ENCODE measurements at regions not wholly inside any gene's neighbourhood (a gene's known extent, or its start where the extent isn't known, plus 50 kb on each side); places are given as distances from the start of the nearest gene placed in this dataset.

DNA sequence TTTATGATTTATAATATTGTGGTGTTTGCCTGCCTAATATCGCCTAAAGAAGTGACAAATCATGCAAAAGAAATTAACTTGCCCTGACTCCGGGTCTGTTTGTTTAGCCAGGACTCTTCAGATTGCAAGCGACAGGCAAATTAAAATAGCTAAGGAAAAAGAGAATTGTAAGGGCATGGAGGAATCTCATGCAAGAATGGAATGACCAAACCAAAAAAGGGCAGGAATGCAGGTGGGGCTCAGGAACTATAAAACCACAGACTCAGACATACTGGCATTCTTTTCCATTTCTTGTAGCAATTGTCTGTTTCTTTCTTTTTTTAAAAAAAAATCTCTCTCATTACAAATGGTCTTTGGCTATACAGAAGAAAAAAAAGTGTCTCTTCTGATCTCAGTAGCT is 188.1 kb upstream of the XYLT1 start:
- WGBS, 2 experiments (ENCODE audit: insufficient coverage in 2 of 2): 66 to 85% methylated on average over 3 of the region's 3 CpGs

DNA sequence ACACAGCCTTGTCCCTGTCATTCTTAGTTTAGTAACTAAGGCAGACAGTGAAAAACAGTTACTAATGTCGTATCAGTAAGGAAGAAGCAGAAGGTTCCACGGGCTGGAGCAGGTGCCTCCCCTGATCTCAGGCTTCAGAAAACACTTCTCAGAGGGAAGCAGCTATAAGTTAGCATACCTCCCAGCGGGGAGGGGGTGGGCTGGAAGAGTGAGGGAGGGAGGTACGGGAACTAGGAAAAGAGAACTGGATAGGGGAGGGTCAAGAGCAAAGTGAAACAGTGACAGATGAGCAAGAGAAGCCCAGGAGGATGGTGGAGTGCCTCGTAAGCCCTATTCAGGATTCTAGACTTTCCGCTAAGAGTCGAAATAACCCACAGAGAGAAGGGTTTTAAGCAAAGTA is 186.3 kb upstream of the XYLT1 start:
- H3K9me3 ChIP-seq (ENCODE audit: control insufficient read depth, low read length): no peaks in the 10 kb centered on the region
- 44 to 55% methylated on average over 6 to 7 of the region's 7 CpGs for WGBS, 2 experiments (ENCODE audit: insufficient coverage in 2 of 2)

More for the DNA sequence above, 188.1 kb upstream of the XYLT1 start:
- H3K36me3 ChIP-seq (ENCODE audit: control insufficient read depth, insufficient read depth, low read length): no peaks in the 10 kb centered on the region
- no peak overlapping the region for H3K4me3 ChIP-seq (ENCODE audit: extremely low read depth, insufficient read depth, low read length, poor library complexity, severe bottlenecking)
- no peaks in the 10 kb centered on the region for H3K9me3 ChIP-seq (ENCODE audit: control insufficient read depth, low read length)
- no peak overlapping the region for H3K27ac ChIP-seq (ENCODE audit: low read depth, low read length, severe bottlenecking)
- peaks cover 5% of the 10 kb centered on the region for H3K4me1 ChIP-seq (ENCODE audit: control insufficient read depth, insufficient read depth, low read length, poor library complexity, severe bottlenecking)

DNA sequence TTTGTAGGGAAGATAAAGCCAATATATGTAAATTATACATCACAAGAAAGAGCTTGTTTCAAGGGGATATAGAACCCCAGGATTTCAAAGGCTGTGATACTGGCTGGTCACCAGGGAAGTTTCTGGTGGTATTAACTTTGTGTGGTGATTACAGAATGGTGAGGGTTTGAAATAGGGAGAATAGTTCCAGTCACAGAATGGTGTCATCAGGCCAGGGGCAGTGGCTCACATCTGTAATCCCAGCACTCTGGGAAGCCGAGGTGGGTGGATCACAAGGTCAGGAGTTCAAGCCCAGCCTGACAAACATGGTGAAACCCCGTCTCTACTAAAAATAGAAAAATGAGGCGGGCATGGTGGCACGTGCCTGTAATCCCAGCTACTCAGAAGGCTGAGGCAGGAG is 183.8 kb upstream of the XYLT1 start:
- no peak overlapping the region for H3K4me3 ChIP-seq (ENCODE audit: extremely low read depth, insufficient read depth, low read length, poor library complexity, severe bottlenecking)
- H3K9me3 ChIP-seq (ENCODE audit: control insufficient read depth, low read length): no peaks in the 10 kb centered on the region
- WGBS, 2 experiments (ENCODE audit: insufficient coverage in 2 of 2): 70 to 100% methylated on average over 1 to 3 of the region's 4 CpGs
- no peak overlapping the region for H3K27ac ChIP-seq (ENCODE audit: low read depth, low read length, severe bottlenecking)
- H3K4me1 ChIP-seq (ENCODE audit: control insufficient read depth, insufficient read depth, low read length, poor library complexity, severe bottlenecking): peaks cover 5% of the 10 kb centered on the region
- no peaks in the 10 kb centered on the region for H3K36me3 ChIP-seq (ENCODE audit: control insufficient read depth, insufficient read depth, low read length)

More for the DNA sequence above, 186.3 kb upstream of the XYLT1 start:
- H3K36me3 ChIP-seq (ENCODE audit: control insufficient read depth, insufficient read depth, low read length): no peaks in the 10 kb centered on the region
- no peak overlapping the region for H3K27ac ChIP-seq (ENCODE audit: low read depth, low read length, severe bottlenecking)
- H3K4me1 ChIP-seq (ENCODE audit: control insufficient read depth, insufficient read depth, low read length, poor library complexity, severe bottlenecking): peaks cover 5% of the 10 kb centered on the region
- H3K4me3 ChIP-seq (ENCODE audit: extremely low read depth, insufficient read depth, low read length, poor library complexity, severe bottlenecking): no peak overlapping the region

DNA sequence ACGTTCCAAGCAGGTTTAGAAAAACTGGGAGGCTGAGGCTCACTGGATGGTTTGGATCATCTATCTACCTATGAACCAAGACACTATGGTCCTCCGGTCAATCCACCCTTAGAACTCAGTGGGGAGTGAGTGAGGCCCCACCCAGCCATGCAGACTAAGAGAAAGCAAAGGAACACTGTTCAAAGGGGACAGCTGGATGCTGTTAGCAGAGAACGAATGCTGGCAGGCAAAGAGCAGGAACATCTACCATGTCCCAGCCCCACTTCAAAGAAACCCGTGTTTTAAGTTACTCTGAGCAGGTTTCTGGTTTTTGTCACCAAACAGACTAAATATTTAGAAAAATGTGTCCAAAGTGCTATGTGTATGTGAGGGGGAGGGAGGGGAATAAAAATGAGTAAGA is 183.4 kb upstream of the XYLT1 start:
- Histone ChIP-seq H3K27ac (ENCODE audit: low read depth, low read length, severe bottlenecking) (no peak overlapping the region), H3K36me3 (ENCODE audit: control insufficient read depth, insufficient read depth, low read length) (no peaks in the 10 kb centered on the region), H3K4me3 (ENCODE audit: extremely low read depth, insufficient read depth, low read length, poor library complexity, severe bottlenecking) (no peak overlapping the region), H3K9me3 (ENCODE audit: control insufficient read depth, low read length) (no peaks in the 10 kb centered on the region), H3K4me1 (ENCODE audit: control insufficient read depth, insufficient read depth, low read length, poor library complexity, severe bottlenecking) (peaks cover 5% of the 10 kb centered on the region)
- WGBS, 2 experiments (ENCODE audit: insufficient coverage in 2 of 2): 85 to 92% methylated on average over 2 to 3 of the region's 4 CpGs

- H3K4me1 ChIP-seq (ENCODE audit: control insufficient read depth, insufficient read depth, low read length, poor library complexity, severe bottlenecking): no peaks in the 10 kb centered on the region
- peaks cover 6% of the 10 kb centered on the region for H3K9me3 ChIP-seq (ENCODE audit: control insufficient read depth, low read length)
- H3K27ac ChIP-seq (ENCODE audit: low read depth, low read length, severe bottlenecking): no peak overlapping the region
- no peaks in the 10 kb centered on the region for H3K36me3 ChIP-seq (ENCODE audit: control insufficient read depth, insufficient read depth, low read length)
- WGBS, 2 experiments (ENCODE audit: insufficient coverage in 2 of 2): 94 to 95% methylated on average over 7 of the region's 8 CpGs
- H3K4me3 ChIP-seq (ENCODE audit: extremely low read depth, insufficient read depth, low read length, poor library complexity, severe bottlenecking): no peak overlapping the region
These were observed 177.4 kb upstream of the XYLT1 start for GRCh38 chr16:17647879-17648872.

DNA sequence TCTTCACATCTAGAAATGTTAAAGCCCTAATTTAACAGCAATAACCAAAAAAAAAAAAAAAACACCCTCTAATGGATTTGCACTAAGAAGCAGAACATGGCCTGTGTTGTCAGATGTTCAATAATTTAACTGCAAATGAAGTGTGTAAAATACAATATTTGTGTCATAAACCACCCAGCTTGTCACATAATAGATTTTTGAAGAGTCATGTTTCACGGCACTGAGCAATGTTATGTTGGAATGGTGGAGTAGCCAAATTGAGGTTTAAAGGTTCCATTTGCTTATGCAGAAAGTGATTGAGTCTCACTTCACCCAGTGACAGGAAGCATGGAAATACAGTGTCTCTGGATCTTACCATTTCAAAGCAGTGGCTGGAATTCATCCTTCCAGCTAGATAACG is 173.2 kb upstream of the XYLT1 start:
- H3K9me3 ChIP-seq (ENCODE audit: control insufficient read depth, low read length): peaks cover 6% of the 10 kb centered on the region
- 86% methylated on average over 1 of the region's 2 CpGs; no CpG with 5 or more reads in 1 of the 2 experiments for WGBS, 2 experiments (ENCODE audit: insufficient coverage in 2 of 2)

DNA sequence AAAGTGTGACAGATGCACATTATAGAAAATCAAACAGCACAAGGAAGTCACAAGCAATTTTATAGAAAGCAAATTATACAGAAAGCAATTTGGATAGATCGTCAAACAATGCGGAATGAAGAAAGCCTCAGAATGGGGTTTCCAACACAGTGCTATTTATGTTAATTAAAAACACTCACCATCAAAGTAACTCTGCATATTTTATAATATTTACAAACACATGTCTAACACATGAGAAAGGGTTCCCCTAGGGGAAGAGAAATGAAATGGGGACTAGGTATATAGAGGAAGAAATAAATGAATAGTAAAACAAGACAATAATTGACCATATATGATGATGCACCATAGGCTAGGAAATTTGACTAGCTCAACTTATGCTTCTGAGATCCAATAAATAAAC is 171.2 kb upstream of the XYLT1 start:
- 100% methylated on average over 1 of the region's 2 CpGs; no CpG with 5 or more reads in 1 of the 2 experiments for WGBS, 2 experiments (ENCODE audit: insufficient coverage in 2 of 2)
- Histone ChIP-seq H3K9me3 (ENCODE audit: control insufficient read depth, low read length) (peaks cover 6% of the 10 kb centered on the region), H3K27ac (ENCODE audit: low read depth, low read length, severe bottlenecking) (no peak overlapping the region)

More for the DNA sequence above, 173.2 kb upstream of the XYLT1 start:
- no peak overlapping the region for H3K4me3 ChIP-seq (ENCODE audit: extremely low read depth, insufficient read depth, low read length, poor library complexity, severe bottlenecking)
- no peak overlapping the region for H3K27ac ChIP-seq (ENCODE audit: low read depth, low read length, severe bottlenecking)
- H3K36me3 ChIP-seq (ENCODE audit: control insufficient read depth, insufficient read depth, low read length): no peaks in the 10 kb centered on the region
- no peaks in the 10 kb centered on the region for H3K4me1 ChIP-seq (ENCODE audit: control insufficient read depth, insufficient read depth, low read length, poor library complexity, severe bottlenecking)

DNA sequence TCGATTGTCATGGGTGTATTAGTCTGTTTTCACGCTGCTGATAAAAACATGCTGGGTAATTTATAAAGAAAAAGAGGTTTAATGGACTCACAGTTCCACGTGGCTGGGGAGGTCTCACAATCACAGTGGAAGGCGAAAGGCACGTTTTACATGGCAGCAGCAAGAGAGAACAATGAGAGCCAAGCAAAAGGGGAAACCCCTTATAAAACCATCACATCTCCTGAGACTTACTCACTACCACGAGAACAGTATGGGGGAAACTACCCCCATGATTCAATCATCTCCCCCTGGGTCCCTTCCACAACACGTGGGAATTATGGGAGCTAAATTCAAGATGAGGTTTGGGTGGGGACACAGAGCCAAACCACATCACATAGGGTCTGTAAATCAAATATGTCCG is 167.4 kb upstream of the XYLT1 start:
- WGBS, 2 experiments (ENCODE audit: insufficient coverage in 2 of 2): 66 to 82% methylated on average over 5 to 6 of the region's 8 CpGs
- no peaks in the 10 kb centered on the region for H3K9me3 ChIP-seq (ENCODE audit: control insufficient read depth, low read length)

More for the DNA sequence above, 171.2 kb upstream of the XYLT1 start:
- no peak overlapping the region for H3K4me3 ChIP-seq (ENCODE audit: extremely low read depth, insufficient read depth, low read length, poor library complexity, severe bottlenecking)
- no peaks in the 10 kb centered on the region for H3K4me1 ChIP-seq (ENCODE audit: control insufficient read depth, insufficient read depth, low read length, poor library complexity, severe bottlenecking)
- H3K36me3 ChIP-seq (ENCODE audit: control insufficient read depth, insufficient read depth, low read length): no peaks in the 10 kb centered on the region

GRCh38 chr16:17635183-17635582 is 164.4 kb upstream of the XYLT1 start:
- no peak overlapping the region for H3K4me3 ChIP-seq (ENCODE audit: extremely low read depth, insufficient read depth, low read length, poor library complexity, severe bottlenecking)
- no peaks in the 10 kb centered on the region for H3K4me1 ChIP-seq (ENCODE audit: control insufficient read depth, insufficient read depth, low read length, poor library complexity, severe bottlenecking)
- no peak overlapping the region for H3K27ac ChIP-seq (ENCODE audit: low read depth, low read length, severe bottlenecking)
- no peaks in the 10 kb centered on the region for H3K9me3 ChIP-seq (ENCODE audit: control insufficient read depth, low read length)
- WGBS, 2 experiments (ENCODE audit: insufficient coverage in 2 of 2): 94% methylated on average over 6 of the region's 6 CpGs; no CpG with 5 or more reads in 1 of the 2 experiments
- H3K36me3 ChIP-seq (ENCODE audit: control insufficient read depth, insufficient read depth, low read length): no peaks in the 10 kb centered on the region

More for the DNA sequence above, 167.4 kb upstream of the XYLT1 start:
- no peaks in the 10 kb centered on the region for H3K36me3 ChIP-seq (ENCODE audit: control insufficient read depth, insufficient read depth, low read length)
- H3K27ac ChIP-seq (ENCODE audit: low read depth, low read length, severe bottlenecking): no peak overlapping the region
- H3K4me3 ChIP-seq (ENCODE audit: extremely low read depth, insufficient read depth, low read length, poor library complexity, severe bottlenecking): no peak overlapping the region
- no peaks in the 10 kb centered on the region for H3K4me1 ChIP-seq (ENCODE audit: control insufficient read depth, insufficient read depth, low read length, poor library complexity, severe bottlenecking)

GRCh38 chr16:17633181-17633951 is 162.6 kb upstream of the XYLT1 start:
- Histone ChIP-seq H3K9me3 (ENCODE audit: control insufficient read depth, low read length) (no peaks in the 10 kb centered on the region), H3K4me3 (ENCODE audit: extremely low read depth, insufficient read depth, low read length, poor library complexity, severe bottlenecking) (no peak overlapping the region), H3K4me1 (ENCODE audit: control insufficient read depth, insufficient read depth, low read length, poor library complexity, severe bottlenecking) (no peaks in the 10 kb centered on the region), H3K27ac (ENCODE audit: low read depth, low read length, severe bottlenecking) (no peak overlapping the region), H3K36me3 (ENCODE audit: control insufficient read depth, insufficient read depth, low read length) (no peaks in the 10 kb centered on the region)
- 80 to 85% methylated on average over 4 to 6 of the region's 8 CpGs for WGBS, 2 experiments (ENCODE audit: insufficient coverage in 2 of 2)

Data from mesodermal cell (in vitro differentiated cells).